ENCODE measurements at regions not wholly inside any gene's neighbourhood (a gene's known extent, or its start where the extent isn't known, plus 50 kb on each side); places are given as distances from the start of the nearest gene placed in this dataset.

DNA sequence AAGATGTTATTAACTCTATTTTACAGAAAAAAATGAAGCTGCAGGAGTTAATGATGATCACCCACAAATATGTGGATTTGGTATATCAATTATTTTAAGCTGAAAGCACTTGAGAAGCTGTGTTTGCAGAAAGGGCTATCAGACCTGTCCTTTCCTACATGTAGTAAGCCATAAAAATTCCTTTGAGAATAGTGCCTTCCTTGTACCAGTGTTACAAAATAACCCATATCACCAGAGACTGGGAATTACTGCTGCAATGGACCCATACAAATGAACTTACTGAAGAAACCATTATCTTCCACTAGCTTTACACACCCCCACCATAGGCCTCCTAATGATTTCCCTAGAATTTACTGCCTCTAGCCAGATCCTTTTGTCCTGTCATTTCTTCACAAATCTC lies 99.2 kb upstream of the ZRANB2 start:
- no peak for DNase-seq

DNA sequence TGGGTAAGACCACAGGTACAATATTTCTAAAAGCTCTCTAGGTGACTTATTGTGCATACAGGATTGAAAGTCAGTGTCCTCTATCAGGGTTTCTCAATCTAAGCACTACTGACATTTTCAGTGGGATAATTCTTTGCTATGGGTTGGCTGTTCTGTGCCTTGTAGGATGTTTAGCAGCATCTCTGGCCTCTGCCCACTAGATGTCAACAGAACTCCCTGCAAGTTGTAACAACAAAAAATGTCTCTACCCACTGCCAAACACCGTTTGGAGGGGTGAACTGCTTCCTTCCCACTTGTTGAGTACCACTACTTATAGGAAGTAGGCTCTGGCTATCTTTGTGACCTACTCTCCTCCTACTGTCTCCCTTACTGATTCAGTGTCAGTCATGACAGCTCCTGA lies 90.1 kb upstream of the ZRANB2 start:
- DNase-seq: no peak

- no peak for DNase-seq
Measured at GRCh38 chr1:71167505-71167904, 86.7 kb upstream of the ZRANB2 start.

GRCh38 chr1:71166178-71167173 lies 85.6 kb upstream of the ZRANB2 start:
- DNase-seq: peak in 1 of 2 experiments; percentile 2

GRCh38 chr1:71157715-71158114 lies 76.9 kb upstream of the ZRANB2 start:
- DNase-seq: no peak

- no peak for DNase-seq
Measured at GRCh38 chr1:71157151-71157550, 76.3 kb upstream of the ZRANB2 start.

GRCh38 chr1:71156590-71156989 lies 75.8 kb upstream of the ZRANB2 start:
- DNase-seq: no peak

- DNase-seq: peak in 1 of 2 experiments; percentile 1
Measured at GRCh38 chr1:71154429-71154828, 73.6 kb upstream of the ZRANB2 start.

GRCh38 chr1:71153826-71154225 lies 73.0 kb upstream of the ZRANB2 start:
- no peak for DNase-seq

GRCh38 chr1:71147637-71148360 lies 67.0 kb upstream of the ZRANB2 start:
- DNase-seq: no peak

DNA sequence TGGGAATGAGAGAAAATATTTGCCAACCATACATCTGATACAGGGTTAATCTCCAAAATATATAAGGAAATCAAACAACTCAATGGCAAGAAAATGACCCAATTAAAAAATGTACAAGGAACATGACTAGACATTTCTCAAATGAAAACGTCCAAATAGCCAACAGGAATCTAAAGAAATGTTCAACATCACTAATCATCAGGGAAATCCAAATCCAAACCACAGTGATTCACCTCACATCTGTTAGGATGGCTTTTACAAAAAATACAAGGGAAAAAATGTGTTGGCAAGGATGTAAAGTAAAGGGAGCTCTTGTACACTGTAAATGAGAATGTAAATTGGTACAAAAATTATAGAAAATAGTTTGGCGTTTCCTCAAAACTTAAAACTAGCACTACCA lies 54.7 kb upstream of the ZRANB2 start:
- DNase-seq: no peak
